Adrenal gland (tissue), 9 donors: ENCODE measurements at regions not wholly inside any gene's neighbourhood (a gene's known extent, or its start where the extent isn't known, plus 50 kb on each side); places are given as distances from the start of the nearest gene placed in this dataset.
A peak's percentile ranks its signal among the peaks of the same experiment; 100 is the strongest.

Source experiments
- DNase-seq, 7 donors: peaks; one replicate each; pipeline ENCODE4 v3.0.0-alpha.2; 2019 to 2020
- H3K27ac ChIP-seq, 5 donors: fragments of 200-600 bp; sonication (generic) in 4 of 5; 1 replicate in 3 of 5; 2 replicates in 2 of 5; pipeline versions ENCODE4 v1.5.1 to v1.8.0; 2016 to 2020; ENCODE audit warnings: mild to moderate bottlenecking in 1 of 5
- H3K27me3 ChIP-seq: fragments of 200-600 bp; 2 replicates; pipeline ENCODE4 v1.8.0; 2021
- H3K36me3 ChIP-seq, 2 donors: fragments of 200-600 bp; replicated peaks in 1 of 2; 1 replicate in 1 of 2; 2 replicates in 1 of 2; pipeline versions ENCODE4 v1.5.1 to v1.8.0; 2018 to 2022
- H3K4me1 ChIP-seq, 2 donors: fragments of 200-600 bp; replicated peaks in 1 of 2; 1 replicate in 1 of 2; 2 replicates in 1 of 2; pipeline versions ENCODE4 v1.5.1 to v1.8.0; 2018 to 2021
- H3K4me3 ChIP-seq, 4 donors: fragments of 200-600 bp; sonication (generic) in 3 of 4; one replicate each; pipeline ENCODE4 v1.5.1; 2016 to 2018
- H3K9me3 ChIP-seq, 3 donors: fragments of 200-600 bp; sonication (generic) in 1 of 3; replicated peaks in 1 of 3; 1 replicate in 2 of 3; 2 replicates in 1 of 3; pipeline versions ENCODE4 v1.5.1 to v1.8.0; 2016 to 2021
- CTCF ChIP-seq, 6 experiments: fragments of 450-650 bp in 4 of 6; fragments of 200-600 bp in 2 of 6; sonication (generic) in 1 of 6; IDR thresholded peaks; 1 replicate in 5 of 6; 2 replicates in 1 of 6; pipeline versions ENCODE4 v1.5.1 to v1.8.0; 2016 to 2021; ENCODE audit warnings: antibody characterized with exemption in 6 of 6, mild to moderate bottlenecking in 2 of 6, moderate library complexity in 1 of 6
- POLR2A ChIP-seq, 2 donors: fragments of 450-650 bp; IDR thresholded peaks; one replicate each; pipeline ENCODE4 v1.6.1; 2017; ENCODE audit warnings: antibody characterized with exemption in 2 of 2, mild to moderate bottlenecking in 2 of 2, moderate library complexity in 1 of 2
- WGBS, 4 donors: extraction: QIAGEN DNeasy Blood & Tissue Kit in 2 of 4; methylation state at CpG; one replicate each; pipeline versions ENCODE4 v1.1.5 to v1.1.7; 2013 to 2017; 5-methylcytosine and 5-hydroxymethylcytosine counted together
- intact Hi-C, 2 donors: fragments of 100-400 bp; cut with DNase I; formaldehyde crosslinking; loops; one replicate each; pipeline versions ENCODE4 v1.14.1 to v1.15.0; 2022 to 2023
- donor health status: healthy with polysubstance abuse.
- donor health status: Bipolar disorder and iron deficiency.
- donor health status: DM: yes; HTN: yes; CAD: no.
- donor health status: DM: no; HTN: no; CAD: no.
- donor health status: DM: no; HTN: no; CAD: no.

- Histone ChIP-seq H3K27me3 (no peaks in the 10 kb centered on the region), H3K9me3 (no peaks in the 10 kb centered on the region), H3K36me3 (no peaks in the 10 kb centered on the region), H3K27ac (no peak overlapping the region), H3K4me3 (no peak overlapping the region), H3K4me1 (no peaks in the 10 kb centered on the region)
- WGBS, 4 donors = 93 to 100% (median 96%) methylated on average over 2 of the region's 2 CpGs
- TF ChIP-seq POLR2A (IDR thresholded peaks at IDR 0.05) (no peak), CTCF (IDR thresholded peaks at IDR 0.05) (no peak)
- DNase-seq = no peak
- intact Hi-C loops = no loop called here
Observed at GRCh38 chr1:184903111-184903692, 71.1 kb downstream of the NIBAN1 start.

- no peaks in the 10 kb centered on the region for H3K9me3 ChIP-seq
- H3K27ac ChIP-seq = no peak overlapping the region
- H3K27me3 ChIP-seq = no peaks in the 10 kb centered on the region
- DNase-seq = no peak
- H3K36me3 ChIP-seq = no peaks in the 10 kb centered on the region
- H3K4me3 ChIP-seq = no peak overlapping the region
- WGBS, 4 donors = 89 to 94% (median 93%) methylated on average over 4 of the region's 4 CpGs
- intact Hi-C loops = no loop called here
- no peak for TF ChIP-seq CTCF (IDR thresholded peaks at IDR 0.05)
- TF ChIP-seq POLR2A (IDR thresholded peaks at IDR 0.05) = no peak
- no peaks in the 10 kb centered on the region for H3K4me1 ChIP-seq
Observed at GRCh38 chr1:184900507-184900906, 73.8 kb downstream of the NIBAN1 start.

- Histone ChIP-seq H3K27me3 (no peaks in the 10 kb centered on the region), H3K4me3 (no peak overlapping the region), H3K4me1 (peaks cover 8 to 9% of the 10 kb centered on the region in 2 donors), H3K36me3 (no peaks in the 10 kb centered on the region), H3K27ac (no peak overlapping the region), H3K9me3 (no peaks in the 10 kb centered on the region)
- DNase-seq = no peak
- 42 to 94% (median 82%) methylated on average over 2 of the region's 2 CpGs for WGBS, 4 donors
- intact Hi-C loops = no loop called here
- TF ChIP-seq POLR2A (IDR thresholded peaks at IDR 0.05) = no peak
- no peak for TF ChIP-seq CTCF (IDR thresholded peaks at IDR 0.05)
Observed at GRCh38 chr1:184896000-184896399, 78.3 kb downstream of the NIBAN1 start.

GRCh38 chr1:184895086-184895485 is 79.2 kb downstream of the NIBAN1 start:
- TF ChIP-seq CTCF (IDR thresholded peaks at IDR 0.05) (no peak), POLR2A (IDR thresholded peaks at IDR 0.05) (no peak)
- Histone ChIP-seq H3K9me3 (no peaks in the 10 kb centered on the region), H3K4me3 (no peak overlapping the region), H3K4me1 (peaks cover 16 to 17% of the 10 kb centered on the region in 2 donors), H3K27me3 (no peaks in the 10 kb centered on the region), H3K27ac (peak overlapping the region in 1 of 5 donors; percentile 10), H3K36me3 (no peaks in the 10 kb centered on the region)
- no peak for DNase-seq
- intact Hi-C loops = no loop called here
- 44 to 58% (median 49%) methylated on average over 2 of the region's 2 CpGs for WGBS, 4 donors
